ENCODE measurements at regions not wholly inside any gene's neighbourhood (a gene's known extent, or its start where the extent isn't known, plus 50 kb on each side); places are given as distances from the start of the nearest gene placed in this dataset.

DNA sequence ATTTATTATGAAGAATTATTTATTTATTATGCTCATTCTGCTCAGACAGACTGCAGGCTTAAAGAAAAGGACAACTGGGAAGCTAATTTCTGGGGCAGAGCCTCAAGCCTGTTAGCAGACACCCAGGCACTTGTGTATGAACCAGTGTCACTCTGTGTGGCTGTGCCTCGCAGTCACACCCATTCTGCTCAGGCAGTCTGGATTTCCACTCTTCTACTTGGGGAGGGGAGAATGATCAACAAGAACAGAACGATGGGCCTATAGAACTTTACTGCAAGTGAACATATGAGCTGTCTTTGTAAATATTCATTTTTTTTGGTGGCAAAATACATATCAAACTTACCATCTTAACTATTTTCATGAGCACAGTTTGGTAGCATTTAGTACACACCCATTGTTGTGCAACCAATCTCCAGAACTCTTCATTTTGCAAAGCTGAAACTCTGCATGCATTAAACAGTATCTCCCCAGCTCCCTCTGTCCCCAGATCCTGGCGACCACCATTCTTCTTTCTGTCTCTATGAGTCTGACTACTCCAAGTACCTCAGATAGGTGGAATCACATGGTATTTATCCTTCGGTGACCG lies 181.7 kb downstream of the NUFIP1 start:
- TF ChIP-seq, protein P1, sequence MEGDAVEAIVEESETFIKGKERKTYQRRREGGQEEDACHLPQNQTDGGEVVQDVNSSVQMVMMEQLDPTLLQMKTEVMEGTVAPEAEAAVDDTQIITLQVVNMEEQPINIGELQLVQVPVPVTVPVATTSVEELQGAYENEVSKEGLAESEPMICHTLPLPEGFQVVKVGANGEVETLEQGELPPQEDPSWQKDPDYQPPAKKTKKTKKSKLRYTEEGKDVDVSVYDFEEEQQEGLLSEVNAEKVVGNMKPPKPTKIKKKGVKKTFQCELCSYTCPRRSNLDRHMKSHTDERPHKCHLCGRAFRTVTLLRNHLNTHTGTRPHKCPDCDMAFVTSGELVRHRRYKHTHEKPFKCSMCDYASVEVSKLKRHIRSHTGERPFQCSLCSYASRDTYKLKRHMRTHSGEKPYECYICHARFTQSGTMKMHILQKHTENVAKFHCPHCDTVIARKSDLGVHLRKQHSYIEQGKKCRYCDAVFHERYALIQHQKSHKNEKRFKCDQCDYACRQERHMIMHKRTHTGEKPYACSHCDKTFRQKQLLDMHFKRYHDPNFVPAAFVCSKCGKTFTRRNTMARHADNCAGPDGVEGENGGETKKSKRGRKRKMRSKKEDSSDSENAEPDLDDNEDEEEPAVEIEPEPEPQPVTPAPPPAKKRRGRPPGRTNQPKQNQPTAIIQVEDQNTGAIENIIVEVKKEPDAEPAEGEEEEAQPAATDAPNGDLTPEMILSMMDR (conservative IDR thresholded peaks at IDR 0.05; ENCODE audit: low read length), result no peak
- no peak for DNase-seq (ENCODE audit: low read depth)
- no peak overlapping the region for H3K4me3 ChIP-seq (ENCODE audit: low read length)

- TF ChIP-seq, protein P1 (conservative IDR thresholded peaks at IDR 0.05; ENCODE audit: low read length), result no peak
- DNase-seq (ENCODE audit: low read depth), result no peak
- H3K4me3 ChIP-seq (ENCODE audit: low read length), result no peak overlapping the region
Observed at GRCh38 chr13:44806826-44807225, 182.4 kb downstream of the NUFIP1 start.

- DNase-seq (ENCODE audit: low read depth), result no peak
- TF ChIP-seq, protein P1 (conservative IDR thresholded peaks at IDR 0.05; ENCODE audit: low read length), result no peak
- no peak overlapping the region for H3K4me3 ChIP-seq (ENCODE audit: low read length)
Observed at GRCh38 chr13:44805585-44805984, 183.7 kb downstream of the NUFIP1 start.

DNA sequence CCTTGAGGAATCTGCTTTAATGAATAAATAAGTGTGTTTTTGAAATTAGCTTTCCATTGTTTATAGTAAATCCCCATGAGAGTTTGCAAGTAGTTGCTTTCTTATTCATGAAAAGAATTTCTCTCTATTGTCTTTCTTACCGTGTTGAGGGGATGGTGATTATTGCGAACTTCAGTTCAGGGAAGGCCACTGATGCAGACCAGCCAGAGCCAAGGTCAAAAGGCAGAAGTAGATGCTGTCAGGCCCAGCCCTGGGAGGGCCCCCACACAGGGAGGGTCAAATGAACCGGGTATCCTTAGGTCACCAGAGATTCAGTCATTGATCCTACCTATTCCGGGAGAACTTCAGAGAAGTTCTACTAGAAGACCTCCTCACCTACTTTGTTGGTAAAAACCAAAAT lies 185.9 kb downstream of the NUFIP1 start:
- TF ChIP-seq, protein P1 (conservative IDR thresholded peaks at IDR 0.05; ENCODE audit: low read length), result no peak
- DNase-seq (ENCODE audit: low read depth), result no peak
- H3K4me3 ChIP-seq (ENCODE audit: low read length), result no peak overlapping the region

DNA sequence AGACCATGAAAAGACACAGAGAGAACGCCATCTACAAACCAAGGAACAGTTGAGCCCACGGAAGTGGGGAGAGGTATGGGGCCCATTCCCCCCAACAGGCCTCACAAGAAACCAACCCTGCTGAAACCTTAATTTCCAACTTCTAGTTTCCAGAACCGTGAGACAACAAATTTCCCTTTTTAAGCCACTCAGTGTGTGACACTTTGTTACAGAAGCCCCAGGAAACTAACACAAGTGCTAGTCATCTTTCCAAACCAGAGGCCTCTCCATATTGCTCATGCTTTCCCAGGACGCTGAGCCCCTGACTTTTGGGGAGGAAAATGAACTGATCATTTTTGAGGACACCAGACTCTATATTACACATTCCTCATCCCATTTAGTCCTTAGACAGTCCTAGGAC lies 186.8 kb downstream of the NUFIP1 start:
- H3K4me3 ChIP-seq (ENCODE audit: low read length), result no peak overlapping the region
- no peak for DNase-seq (ENCODE audit: low read depth)
- TF ChIP-seq, protein P1 (conservative IDR thresholded peaks at IDR 0.05; ENCODE audit: low read length), result no peak

- TF ChIP-seq, protein P1 (conservative IDR thresholded peaks at IDR 0.05; ENCODE audit: low read length), result no peak
- no peak overlapping the region for H3K4me3 ChIP-seq (ENCODE audit: low read length)
- DNase-seq (ENCODE audit: low read depth), result peak; percentile 78
Observed at GRCh38 chr13:44801990-44802389, 187.3 kb downstream of the NUFIP1 start.

- DNase-seq (ENCODE audit: low read depth), result no peak
- TF ChIP-seq, protein P1 (conservative IDR thresholded peaks at IDR 0.05; ENCODE audit: low read length), result no peak
- no peak overlapping the region for H3K4me3 ChIP-seq (ENCODE audit: low read length)
Observed at GRCh38 chr13:44800626-44801025, 188.6 kb downstream of the NUFIP1 start.

Data from AG10803 (cell line).